Osteocyte (in vitro differentiated cells): ENCODE measurements at regions not wholly inside any gene's neighbourhood (a gene's known extent, or its start where the extent isn't known, plus 50 kb on each side); places are given as distances from the start of the nearest gene placed in this dataset.

Experiments used
- DNase-seq: peaks from one replicate; pipeline ENCODE4 v3.0.0; 2021; ENCODE audit warnings: mixed read lengths; ENCODE audit not compliant: unreplicated experiment; ENCODE audit errors: extremely low spot score
- H3K27ac Mint-ChIP-seq: one replicate; pipeline ENCODE4 v1.8.0; 2021; ENCODE audit warnings: mild to moderate bottlenecking, mixed read lengths; ENCODE audit not compliant: unreplicated experiment
- H3K27me3 Mint-ChIP-seq: one replicate; pipeline ENCODE4 v1.8.0; 2021; ENCODE audit warnings: mixed read lengths; ENCODE audit not compliant: unreplicated experiment
- H3K36me3 Mint-ChIP-seq: one replicate; pipeline ENCODE4 v1.8.0; 2021; ENCODE audit warnings: mixed read lengths; ENCODE audit not compliant: unreplicated experiment
- H3K4me1 Mint-ChIP-seq: one replicate; pipeline ENCODE4 v1.8.0; 2021; ENCODE audit warnings: mixed read lengths; ENCODE audit not compliant: unreplicated experiment
- H3K4me3 Mint-ChIP-seq: one replicate; pipeline ENCODE4 v1.8.0; 2021; ENCODE audit warnings: mild to moderate bottlenecking, moderate library complexity, mixed read lengths; ENCODE audit not compliant: unreplicated experiment
- H3K9me3 Mint-ChIP-seq: one replicate; pipeline ENCODE4 v1.8.0; 2021; ENCODE audit warnings: mixed read lengths; ENCODE audit not compliant: unreplicated experiment
- TF ChIP-seq, protein P1 (sequence below): fragments of 200-600 bp; sonication (generic); IDR thresholded peaks from 2 replicates; pipeline ENCODE4 v1.5.0; 2021; ENCODE audit warnings: antibody characterized with exemption, mild to moderate bottlenecking, moderate library complexity

DNA sequence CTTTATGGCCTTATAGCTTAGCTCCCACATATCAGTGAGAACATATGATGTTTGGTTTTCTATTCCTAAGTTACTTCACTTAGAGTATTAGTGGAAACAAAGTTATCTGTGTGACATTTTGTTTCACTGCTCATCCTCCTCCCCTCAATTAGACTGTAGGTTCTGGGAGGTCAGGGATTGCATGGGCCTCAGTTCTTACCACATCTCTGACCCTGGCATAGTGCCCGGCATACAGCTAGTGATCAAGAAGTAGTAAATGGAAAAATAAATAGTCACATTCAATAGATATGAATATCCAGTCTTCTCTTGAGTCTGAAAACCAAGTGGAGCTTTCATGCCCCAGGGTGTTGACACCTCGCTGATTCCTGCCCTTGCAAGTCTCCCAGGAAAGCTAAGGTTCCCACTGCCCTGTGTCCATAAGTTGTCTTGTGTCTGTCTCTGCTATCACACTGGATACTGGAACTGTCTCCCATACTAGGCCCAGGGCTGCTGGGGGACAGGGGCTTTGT is 249.5 kb upstream of the TSHZ3 start:
- Mint-ChIP-seq H3K27ac (no peak overlapping the region), H3K9me3 (peaks cover 4% of the 10 kb centered on the region), H3K27me3 (no peaks in the 10 kb centered on the region), H3K4me3 (no peak overlapping the region), H3K36me3 (no peaks in the 10 kb centered on the region), H3K4me1 (no peaks in the 10 kb centered on the region)
- TF ChIP-seq, protein P1, sequence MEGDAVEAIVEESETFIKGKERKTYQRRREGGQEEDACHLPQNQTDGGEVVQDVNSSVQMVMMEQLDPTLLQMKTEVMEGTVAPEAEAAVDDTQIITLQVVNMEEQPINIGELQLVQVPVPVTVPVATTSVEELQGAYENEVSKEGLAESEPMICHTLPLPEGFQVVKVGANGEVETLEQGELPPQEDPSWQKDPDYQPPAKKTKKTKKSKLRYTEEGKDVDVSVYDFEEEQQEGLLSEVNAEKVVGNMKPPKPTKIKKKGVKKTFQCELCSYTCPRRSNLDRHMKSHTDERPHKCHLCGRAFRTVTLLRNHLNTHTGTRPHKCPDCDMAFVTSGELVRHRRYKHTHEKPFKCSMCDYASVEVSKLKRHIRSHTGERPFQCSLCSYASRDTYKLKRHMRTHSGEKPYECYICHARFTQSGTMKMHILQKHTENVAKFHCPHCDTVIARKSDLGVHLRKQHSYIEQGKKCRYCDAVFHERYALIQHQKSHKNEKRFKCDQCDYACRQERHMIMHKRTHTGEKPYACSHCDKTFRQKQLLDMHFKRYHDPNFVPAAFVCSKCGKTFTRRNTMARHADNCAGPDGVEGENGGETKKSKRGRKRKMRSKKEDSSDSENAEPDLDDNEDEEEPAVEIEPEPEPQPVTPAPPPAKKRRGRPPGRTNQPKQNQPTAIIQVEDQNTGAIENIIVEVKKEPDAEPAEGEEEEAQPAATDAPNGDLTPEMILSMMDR = no peak
- peak; percentile 36 for DNase-seq

DNA sequence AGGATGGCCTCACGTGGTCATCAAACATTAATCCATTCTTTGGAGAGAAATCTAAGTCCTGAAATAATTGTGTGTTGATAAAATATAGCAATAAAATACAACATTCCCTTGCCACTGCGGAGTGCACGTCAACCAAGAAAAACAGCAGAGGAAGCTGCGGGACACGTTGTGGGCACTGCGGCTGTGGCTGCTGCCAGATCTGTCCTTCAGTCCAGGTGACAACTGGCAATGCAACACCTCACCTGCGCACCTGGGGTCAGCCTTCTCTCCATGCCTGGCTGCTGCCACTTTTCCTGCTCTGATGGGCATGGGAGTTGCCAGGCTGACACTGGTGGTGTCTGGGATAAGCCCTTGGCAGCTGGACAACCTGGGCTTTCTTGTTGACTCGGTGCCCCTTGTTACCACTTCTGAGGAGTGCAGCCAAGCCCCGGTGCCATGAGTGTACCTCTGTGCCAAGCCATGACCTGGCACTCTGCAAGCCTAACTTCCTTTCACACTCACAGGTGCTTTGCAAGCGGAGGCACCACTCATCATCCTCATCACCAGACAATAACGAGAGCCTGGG is 251.6 kb upstream of the TSHZ3 start:
- H3K4me1 Mint-ChIP-seq = no peaks in the 10 kb centered on the region
- no peaks in the 10 kb centered on the region for H3K36me3 Mint-ChIP-seq
- H3K27me3 Mint-ChIP-seq = no peaks in the 10 kb centered on the region
- TF ChIP-seq, protein P1 = no peak
- peaks cover 16% of the 10 kb centered on the region for H3K9me3 Mint-ChIP-seq
- no peak overlapping the region for H3K27ac Mint-ChIP-seq
- no peak overlapping the region for H3K4me3 Mint-ChIP-seq
- DNase-seq = no peak

DNA sequence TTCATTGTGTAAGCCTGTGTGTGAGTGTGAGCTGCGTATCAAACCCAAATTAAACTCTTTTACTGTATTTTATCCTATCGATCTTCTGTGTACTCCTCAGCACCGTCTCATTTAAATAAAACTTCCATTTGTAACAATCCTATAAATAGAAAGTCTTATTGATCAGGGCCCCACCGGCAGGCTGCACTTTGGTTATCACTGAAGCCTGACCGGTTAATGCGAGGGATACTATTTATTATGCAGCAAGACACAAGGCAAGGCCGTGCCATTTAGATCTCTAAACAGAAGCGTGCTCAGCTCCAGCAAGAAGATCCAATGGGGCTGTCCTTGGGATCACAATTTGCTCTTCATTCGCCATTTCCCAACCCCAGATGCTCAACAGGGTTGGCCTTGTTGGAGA is 252.6 kb upstream of the TSHZ3 start:
- Mint-ChIP-seq H3K27ac (no peak overlapping the region), H3K4me3 (no peak overlapping the region), H3K4me1 (no peaks in the 10 kb centered on the region), H3K27me3 (no peaks in the 10 kb centered on the region), H3K36me3 (no peaks in the 10 kb centered on the region), H3K9me3 (peaks cover 18% of the 10 kb centered on the region)
- TF ChIP-seq, protein P1 = no peak
- DNase-seq = no peak

DNA sequence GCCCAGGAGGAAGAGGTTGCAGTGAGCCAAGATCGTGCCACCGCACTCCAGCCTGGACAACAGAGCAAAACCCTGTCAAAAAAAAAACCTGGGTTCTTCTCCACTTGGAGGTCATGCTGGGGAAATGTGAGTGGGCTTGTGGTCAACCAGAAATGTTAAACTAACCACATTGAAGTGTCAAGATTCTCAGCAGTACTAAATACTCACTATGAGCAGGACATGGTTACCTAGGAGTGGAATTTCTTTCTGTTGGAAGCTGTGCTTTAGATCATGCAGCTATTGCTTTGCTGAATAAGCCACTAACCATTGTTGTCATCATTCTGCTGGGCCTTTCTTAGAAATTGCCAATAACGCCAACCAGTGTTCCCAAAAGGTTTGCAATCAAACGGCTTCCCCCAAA is 253.3 kb upstream of the TSHZ3 start:
- Mint-ChIP-seq H3K4me1 (no peaks in the 10 kb centered on the region), H3K27me3 (no peaks in the 10 kb centered on the region), H3K36me3 (no peaks in the 10 kb centered on the region), H3K9me3 (peaks cover 18% of the 10 kb centered on the region), H3K4me3 (no peak overlapping the region), H3K27ac (no peak overlapping the region)
- DNase-seq = no peak
- TF ChIP-seq, protein P1 = no peak

DNA sequence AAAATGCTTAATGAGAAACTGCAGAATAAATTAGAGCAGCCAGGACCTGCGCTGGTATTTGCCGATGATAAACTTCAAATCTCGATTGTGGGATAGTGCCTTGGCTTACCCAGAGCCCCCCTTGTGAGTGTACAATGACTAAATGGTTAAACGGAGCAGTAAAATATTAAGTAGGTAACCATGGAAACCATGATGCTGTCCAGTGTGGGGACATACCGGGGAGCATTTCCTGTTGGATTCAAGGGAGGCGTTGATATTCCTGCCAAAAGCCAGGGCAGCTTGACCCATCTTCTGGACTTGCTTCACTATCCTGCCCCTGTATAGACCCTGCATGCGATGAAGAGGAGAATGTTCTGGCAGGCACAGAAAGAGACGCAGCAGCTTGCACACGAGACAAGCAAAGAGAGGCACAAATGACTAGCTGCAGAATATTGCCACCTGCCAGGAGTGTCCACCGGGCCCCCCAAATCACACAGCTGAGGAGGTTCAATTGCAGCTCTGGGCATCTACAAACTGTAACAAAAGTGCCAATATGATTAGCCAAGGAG is 255.3 kb upstream of the TSHZ3 start:
- TF ChIP-seq, protein P1 = no peak
- DNase-seq = no peak
- Mint-ChIP-seq H3K4me3 (no peak overlapping the region), H3K9me3 (peaks cover 18% of the 10 kb centered on the region), H3K27me3 (no peaks in the 10 kb centered on the region), H3K4me1 (no peaks in the 10 kb centered on the region), H3K27ac (no peak overlapping the region), H3K36me3 (no peaks in the 10 kb centered on the region)
